GM12878 (cell line): ENCODE measurements at regions not wholly inside any gene's neighbourhood (a gene's known extent, or its start where the extent isn't known, plus 50 kb on each side); places are given as distances from the start of the nearest gene placed in this dataset.

Source experiments
- ATAC-seq: fragments of 200-7000 bp; cut with Tn5 transposase; 3 replicates; pipeline ENCODE4 v1.9.1; 2020; ENCODE audit warnings: mild to moderate bottlenecking, moderate library complexity
- BruUV-seq: library from RNA; stranded (reverse); fragments of 400-500 nt; replicated peaks from 2 replicates; lab custom pipeline; 2021; lab: Mats Ljungman, UMichigan
- CTCF ChIA-PET: fragments of 300-600 bp; sonication (Branson Sonifier 250); formaldehyde crosslinking; extraction: SDS; loops from one replicate; lab custom pipeline; 2021; ENCODE audit warnings: inconsistent platforms; lab: Yijun Ruan, JAX
- POLR2A ChIA-PET: fragments of 350-600 bp; formaldehyde crosslinking; extraction: SDS; loops from one replicate; lab custom pipeline; 2021; ENCODE audit warnings: inconsistent platforms; lab: Charles Lee
- RAD21 ChIA-PET: fragments of 300-600 bp; sonication (Branson Sonifier 250); formaldehyde crosslinking; loops from one replicate; lab custom pipeline; 2023; ENCODE audit warnings: antibody characterized with exemption; ENCODE audit not compliant: unreplicated experiment; lab: Charles Lee
- SMC1A ChIA-PET: fragments of 300-600 bp; sonication (Branson Sonifier 250); formaldehyde crosslinking; loops from one replicate; lab custom pipeline; 2023; ENCODE audit not compliant: unreplicated experiment, uncharacterized antibody; lab: Charles Lee
- DNase-seq: peaks from one replicate; pipeline ENCODE4 v3.0.0-alpha.2; 2011; ENCODE audit warnings: low read depth, low spot score
- FAIRE-seq: peaks from 3 replicates; lab custom pipeline; 2011; peaks lifted over from hg19 to GRCh38; lab: Jason Lieb, UNC
- H2AFZ ChIP-seq: 2 replicates; pipeline ENCODE4 v1.6.0; 2011; ENCODE audit warnings: low read depth, low read length, control low read depth; ENCODE audit not compliant: control insufficient read depth
- H3K27ac ChIP-seq: 2 replicates; pipeline ENCODE4 v1.5.1; 2011; ENCODE audit warnings: control low read depth; ENCODE audit not compliant: control insufficient read depth, insufficient read depth
- H3K27me3 ChIP-seq, 2 experiments: replicated peaks in 1 of 2; 2 replicates each; pipeline versions ENCODE4 v1.6.0 to v1.6.1; 2011; ENCODE audit warnings: low read length in 1 of 2; ENCODE audit not compliant: control insufficient read depth in 2 of 2, insufficient read depth in 2 of 2
- H3K36me3 ChIP-seq, 2 experiments: 2 replicates each; pipeline ENCODE4 v1.5.1; 2011; ENCODE audit warnings: low read length in 1 of 2; ENCODE audit not compliant: control insufficient read depth in 2 of 2, insufficient read depth in 2 of 2
- H3K4me1 ChIP-seq: 2 replicates; pipeline ENCODE4 v1.6.1; 2011; ENCODE audit warnings: mild to moderate bottlenecking, low read length, moderate library complexity, mixed read lengths; ENCODE audit not compliant: control insufficient read depth, insufficient read depth
- H3K4me2 ChIP-seq: 2 replicates; pipeline ENCODE4 v1.6.0; 2011; ENCODE audit warnings: control low read depth; ENCODE audit not compliant: control insufficient read depth, insufficient read depth
- H3K4me3 ChIP-seq: fragments of 200-600 bp; sonication (generic); 2 replicates; pipeline ENCODE4 v1.5.1; 2016
- H3K79me2 ChIP-seq: 2 replicates; pipeline ENCODE4 v1.6.0; 2011; ENCODE audit warnings: low read length; ENCODE audit not compliant: control insufficient read depth, insufficient read depth
- H3K9ac ChIP-seq: 2 replicates; pipeline ENCODE4 v1.8.0; 2011; ENCODE audit warnings: low read length, control low read depth, mixed read lengths; ENCODE audit not compliant: control insufficient read depth, insufficient read depth
- H3K9me3 ChIP-seq: replicated peaks from 3 replicates; pipeline ENCODE4 v1.5.1; 2011; ENCODE audit warnings: mild to moderate bottlenecking, low read length; ENCODE audit not compliant: control insufficient read depth, insufficient read depth
- H4K20me1 ChIP-seq: 2 replicates; pipeline ENCODE4 v1.6.0; 2011; ENCODE audit not compliant: control insufficient read depth, insufficient read depth
- CBX5 ChIP-seq: sonication (generic); IDR thresholded peaks from 2 replicates; pipeline ENCODE4 v1.6.1; 2016; ENCODE audit warnings: low read depth, moderate library complexity, mild to moderate bottlenecking, inconsistent platforms
- CHD4 ChIP-seq: fragments of 200-600 bp; sonication (generic); IDR thresholded peaks from 2 replicates; pipeline ENCODE4 v1.6.1; 2016; ENCODE audit warnings: mild to moderate bottlenecking
- EGR1 ChIP-seq, 2 experiments: IDR thresholded peaks; 1 replicate in 1 of 2; 2 replicates in 1 of 2; pipeline ENCODE4 v1.6.1; 2011 to 2012; ENCODE audit warnings: low read depth in 2 of 2, low read length in 2 of 2, borderline replicate concordance in 1 of 2, mild to moderate bottlenecking in 1 of 2, moderate library complexity in 1 of 2
- FOXK2 ChIP-seq: fragments of 450-650 bp; IDR thresholded peaks from 2 replicates; pipeline ENCODE4 v1.6.1; 2017; ENCODE audit warnings: mild to moderate bottlenecking, moderate library complexity
- IKZF1 ChIP-seq: fragments of 450-650 bp; conservative IDR thresholded peaks from 2 replicates; pipeline ENCODE4 v1.6.1; 2017; ENCODE audit warnings: antibody characterized with exemption, mild to moderate bottlenecking
- LARP7 ChIP-seq: fragments of 450-650 bp; IDR thresholded peaks from 2 replicates; pipeline ENCODE4 v1.6.1; 2017; ENCODE audit warnings: mild to moderate bottlenecking
- MEF2A ChIP-seq: IDR thresholded peaks from 2 replicates; pipeline ENCODE4 v1.6.1; 2011; ENCODE audit warnings: low read depth, mild to moderate bottlenecking, low read length, moderate library complexity; ENCODE audit not compliant: insufficient read depth
- NBN ChIP-seq: fragments of 450-650 bp; IDR thresholded peaks from 2 replicates; pipeline ENCODE4 v1.6.1; 2016
- SMAD1 ChIP-seq: fragments of 450-650 bp; IDR thresholded peaks from 2 replicates; pipeline ENCODE4 v1.6.1; 2018; ENCODE audit warnings: mild to moderate bottlenecking, low read depth; ENCODE audit not compliant: partially characterized antibody
- ZNF384 ChIP-seq: IDR thresholded peaks from 2 replicates; pipeline ENCODE4 v1.6.1; 2012; ENCODE audit warnings: low read depth, mild to moderate bottlenecking, low read length, improper control_type of control experiment, borderline replicate concordance
- WGBS: methylation state at CpG from one replicate; pipeline ENCODE4 v1.1.6; 2016; ENCODE audit warnings: low lambda C conversion rate; ENCODE audit not compliant: insufficient replicate concordance, insufficient coverage; ENCODE audit errors: missing lambda C conversion rate; 5-methylcytosine and 5-hydroxymethylcytosine counted together
- in situ Hi-C: fragments of 300-500 bp; cut with MboI; formaldehyde crosslinking; loops from 9 replicates; pipeline ENCODE4 v1.14.3; 2018; ENCODE audit warnings: mixed read lengths
- intact Hi-C: fragments of 100-400 bp; cut with micrococcal nuclease; formaldehyde crosslinking; loops from one replicate; pipeline ENCODE4 v1.14.2; 2022; ENCODE audit not compliant: unreplicated experiment

- Histone ChIP-seq H4K20me1 (no peaks in the 10 kb centered on the region), H3K4me3 (no peak overlapping the region), H3K27me3 (no peaks in the 10 kb centered on the region), H3K4me2 (no peak overlapping the region), H3K9me3 (no peaks in the 10 kb centered on the region), H3K27ac (no peak overlapping the region), H2AFZ (no peak overlapping the region), H3K9ac (no peak overlapping the region), H3K4me1 (no peaks in the 10 kb centered on the region), H3K79me2 (no peaks in the 10 kb centered on the region), H3K36me3 (no peaks in the 10 kb centered on the region)
- RAD21 ChIA-PET: no interaction called here
- intact Hi-C loops (no loop called here), in situ Hi-C loops (no loop called here)
- BruUV-seq: no TSS peak
- SMC1A ChIA-PET: interaction anchor here (1.0 kb wide), 1 partner anchor 22 kb away, joined by 4 read pairs; no protein-coding TSS in a partner anchor
- no peak for TF ChIP-seq IKZF1
- TF ChIP-seq NBN: no peak
- TF ChIP-seq MEF2A: no peak
- TF ChIP-seq CHD4: no peak
- TF ChIP-seq CBX5: no peak
- TF ChIP-seq EGR1 (IDR thresholded peaks at IDR 0.05; ENCODE audit: borderline replicate concordance in 1 of 2, low read depth in 2 of 2, low read length in 2 of 2): no peak
- no peak for TF ChIP-seq SMAD1
- no peak for TF ChIP-seq FOXK2
- CTCF ChIA-PET: no interaction called here
- no peak for FAIRE-seq
- WGBS: 78% methylated on average over 2 of the region's 2 CpGs
- POLR2A ChIA-PET: no interaction called here
- no peak for ATAC-seq
- no peak for DNase-seq
Observed at GRCh38 chr6:106014955-106015354, 71.2 kb upstream of the PRDM1 start.

- SMC1A ChIA-PET: interaction anchor here (0.6 kb wide), 1 partner anchor 211 kb away, joined by 3 read pairs; no protein-coding TSS in a partner anchor
- H3K27ac ChIP-seq: no peak overlapping the region
- BruUV-seq: no TSS peak
- H3K27me3 ChIP-seq: no peaks in the 10 kb centered on the region; a peak in 1 of 4 replicates
- no peak for DNase-seq
- intact Hi-C loops: no loop called here
- H3K4me2 ChIP-seq: no peak overlapping the region
- H3K9me3 ChIP-seq: no peaks in the 10 kb centered on the region
- no peak for TF ChIP-seq ZNF384
- TF ChIP-seq LARP7: no peak
- no peaks in the 10 kb centered on the region for H3K36me3 ChIP-seq
- no peaks in the 10 kb centered on the region for H3K79me2 ChIP-seq
- CTCF ChIA-PET: no interaction called here
- no peak for ATAC-seq
- no peak overlapping the region for H3K4me3 ChIP-seq
- H2AFZ ChIP-seq: no peak overlapping the region
- H4K20me1 ChIP-seq: no peaks in the 10 kb centered on the region
- POLR2A ChIA-PET: no interaction called here
- in situ Hi-C loops: no loop called here
- 66% methylated on average over 6 of the region's 6 CpGs for whole genome bisulfite sequencing
- RAD21 ChIA-PET: interaction anchor here (0.6 to 0.8 kb wide), 2 partner anchors 73 to 143 kb away, joined by 3 read pairs; no protein-coding TSS in a partner anchor
- no peak overlapping the region for H3K9ac ChIP-seq
- FAIRE-seq: peak; percentile 35
- no peaks in the 10 kb centered on the region for H3K4me1 ChIP-seq
Observed at GRCh38 chr6:106011476-106011875, 74.7 kb upstream of the PRDM1 start.
